PFSK-1 (cell line): ENCODE measurements at regions not wholly inside any gene's neighbourhood (a gene's known extent, or its start where the extent isn't known, plus 50 kb on each side); places are given as distances from the start of the nearest gene placed in this dataset.

Source experiments
- FOXP2 ChIP-seq: optimal IDR thresholded peaks from 2 replicates; pipeline ENCODE3; 2011; ENCODE audit warnings: borderline replicate concordance, control low read depth, inconsistent platforms; ENCODE audit not compliant: insufficient read depth; ENCODE audit errors: extremely low read length, extremely low read depth
- POLR2AphosphoS5 ChIP-seq: IDR thresholded peaks from 2 replicates; pipeline ENCODE4 v1.6.1; 2012; ENCODE audit warnings: low read depth, mild to moderate bottlenecking, control low read depth, low read length, moderate library complexity
- SIN3A ChIP-seq: IDR thresholded peaks from 2 replicates; pipeline ENCODE4 v1.6.1; 2012; ENCODE audit warnings: mild to moderate bottlenecking, low read length, moderate library complexity, borderline replicate concordance; ENCODE audit not compliant: insufficient read depth
- TAF1 ChIP-seq: IDR thresholded peaks from 2 replicates; pipeline ENCODE4 v1.6.1; 2012; ENCODE audit warnings: low read length, control low read depth, borderline replicate concordance; ENCODE audit not compliant: insufficient read depth
- TF ChIP-seq, protein P1 (sequence below), 2 experiments: IDR thresholded peaks; 2 replicates each; pipeline versions ENCODE4 v1.6.1 to v1.8.0; 2011 to 2012; ENCODE audit warnings: low read depth in 2 of 2, low read length in 2 of 2, control low read depth in 1 of 2, inconsistent platforms in 1 of 2, mild to moderate bottlenecking in 1 of 2, moderate library complexity in 1 of 2; ENCODE audit not compliant: insufficient read depth in 1 of 2

- TF ChIP-seq FOXP2 = no peak
- TF ChIP-seq TAF1 = no peak
- no peak for TF ChIP-seq POLR2AphosphoS5
- TF ChIP-seq, protein P1, sequence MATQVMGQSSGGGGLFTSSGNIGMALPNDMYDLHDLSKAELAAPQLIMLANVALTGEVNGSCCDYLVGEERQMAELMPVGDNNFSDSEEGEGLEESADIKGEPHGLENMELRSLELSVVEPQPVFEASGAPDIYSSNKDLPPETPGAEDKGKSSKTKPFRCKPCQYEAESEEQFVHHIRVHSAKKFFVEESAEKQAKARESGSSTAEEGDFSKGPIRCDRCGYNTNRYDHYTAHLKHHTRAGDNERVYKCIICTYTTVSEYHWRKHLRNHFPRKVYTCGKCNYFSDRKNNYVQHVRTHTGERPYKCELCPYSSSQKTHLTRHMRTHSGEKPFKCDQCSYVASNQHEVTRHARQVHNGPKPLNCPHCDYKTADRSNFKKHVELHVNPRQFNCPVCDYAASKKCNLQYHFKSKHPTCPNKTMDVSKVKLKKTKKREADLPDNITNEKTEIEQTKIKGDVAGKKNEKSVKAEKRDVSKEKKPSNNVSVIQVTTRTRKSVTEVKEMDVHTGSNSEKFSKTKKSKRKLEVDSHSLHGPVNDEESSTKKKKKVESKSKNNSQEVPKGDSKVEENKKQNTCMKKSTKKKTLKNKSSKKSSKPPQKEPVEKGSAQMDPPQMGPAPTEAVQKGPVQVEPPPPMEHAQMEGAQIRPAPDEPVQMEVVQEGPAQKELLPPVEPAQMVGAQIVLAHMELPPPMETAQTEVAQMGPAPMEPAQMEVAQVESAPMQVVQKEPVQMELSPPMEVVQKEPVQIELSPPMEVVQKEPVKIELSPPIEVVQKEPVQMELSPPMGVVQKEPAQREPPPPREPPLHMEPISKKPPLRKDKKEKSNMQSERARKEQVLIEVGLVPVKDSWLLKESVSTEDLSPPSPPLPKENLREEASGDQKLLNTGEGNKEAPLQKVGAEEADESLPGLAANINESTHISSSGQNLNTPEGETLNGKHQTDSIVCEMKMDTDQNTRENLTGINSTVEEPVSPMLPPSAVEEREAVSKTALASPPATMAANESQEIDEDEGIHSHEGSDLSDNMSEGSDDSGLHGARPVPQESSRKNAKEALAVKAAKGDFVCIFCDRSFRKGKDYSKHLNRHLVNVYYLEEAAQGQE (IDR thresholded peaks at IDR 0.05; ENCODE audit: insufficient read depth in 1 of 2, low read depth in 2 of 2, low read length in 2 of 2) = no peak
- TF ChIP-seq SIN3A = no peak
Measured at GRCh38 chr15:38740206-38740605, 175.6 kb upstream of the RASGRP1 start.

GRCh38 chr15:38743147-38743546 is 178.5 kb upstream of the RASGRP1 start:
- TF ChIP-seq TAF1 (no peak), FOXP2 (no peak), SIN3A (no peak), POLR2AphosphoS5 (no peak)
- TF ChIP-seq, protein P1 (IDR thresholded peaks at IDR 0.05; ENCODE audit: insufficient read depth in 1 of 2, low read depth in 2 of 2, low read length in 2 of 2) = no peak

- TF ChIP-seq TAF1 (no peak), SIN3A (no peak), FOXP2 (no peak), POLR2AphosphoS5 (no peak)
- TF ChIP-seq, protein P1 (IDR thresholded peaks at IDR 0.05; ENCODE audit: insufficient read depth in 1 of 2, low read depth in 2 of 2, low read length in 2 of 2) = no peak
Measured at GRCh38 chr15:38745126-38745525, 180.5 kb upstream of the RASGRP1 start.

- TF ChIP-seq, protein P1 (IDR thresholded peaks at IDR 0.05; ENCODE audit: insufficient read depth in 1 of 2, low read depth in 2 of 2, low read length in 2 of 2) = no peak
- TF ChIP-seq SIN3A (no peak), TAF1 (no peak)
Measured at GRCh38 chr15:38745626-38746025, 181.0 kb upstream of the RASGRP1 start.

DNA sequence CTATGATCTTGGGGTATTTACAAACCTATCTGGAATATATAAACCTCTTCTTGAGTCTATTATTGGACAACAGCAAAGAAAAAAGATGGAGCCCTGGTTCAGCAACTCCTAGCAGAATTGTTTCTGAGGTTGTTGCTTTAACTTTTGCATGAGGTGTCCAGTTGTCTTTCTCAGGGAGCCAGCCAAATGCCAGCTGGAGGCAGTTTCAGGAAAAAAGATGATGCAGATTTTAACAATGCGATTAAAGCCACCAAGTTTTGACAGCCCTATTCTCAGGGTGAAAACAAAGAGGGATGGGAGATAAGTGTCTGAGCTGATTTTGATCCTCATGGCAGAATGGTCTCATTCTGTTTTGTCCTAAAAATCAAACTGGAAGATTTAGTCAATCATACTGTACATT is 181.6 kb upstream of the RASGRP1 start:
- TF ChIP-seq TAF1 = no peak
- TF ChIP-seq SIN3A = no peak
- no peak for TF ChIP-seq FOXP2
- no peak for TF ChIP-seq POLR2AphosphoS5
- TF ChIP-seq, protein P1 (IDR thresholded peaks at IDR 0.05; ENCODE audit: insufficient read depth in 1 of 2, low read depth in 2 of 2, low read length in 2 of 2) = no peak
